C4-2B (cell line): ENCODE measurements at regions not wholly inside any gene's neighbourhood (a gene's known extent, or its start where the extent isn't known, plus 50 kb on each side); places are given as distances from the start of the nearest gene placed in this dataset.

Experiments
- CTCF ChIP-seq: fragments of 450-650 bp; conservative IDR thresholded peaks from 2 replicates; pipeline ENCODE4 v1.5.1; 2017; ENCODE audit warnings: mild to moderate bottlenecking
- ZFX ChIP-seq: fragments of 450-650 bp; IDR thresholded peaks from 2 replicates; pipeline ENCODE4 v1.6.1; 2017

- peak; percentile 18; the same call in 1 of the 2 replicates for TF ChIP-seq CTCF
- no peak for TF ChIP-seq ZFX
Observed at GRCh38 chr6:78770765-78771164, 96.6 kb upstream of the IRAK1BP1 start.
